Stimulated activated CD8-positive, alpha-beta memory T cell treated with anti-CD3 and anti-CD28 coated beads, Interleukin-7, amount 100 ng/mL, for 4 hours (primary cell): ENCODE measurements at regions not wholly inside any gene's neighbourhood (a gene's known extent, or its start where the extent isn't known, plus 50 kb on each side); places are given as distances from the start of the nearest gene placed in this dataset.
"Not testable (repeated sequence)": the region's sequence is repeated elsewhere in the genome, so short reads cannot be mapped to it uniquely, and the experiment has no call there.

Experiments
- DNase-seq, 2 donors: peaks; one replicate each; pipeline ENCODE4 v3.0.0-alpha.2; 2020; ENCODE audit warnings: low read depth in 2 of 2

DNA sequence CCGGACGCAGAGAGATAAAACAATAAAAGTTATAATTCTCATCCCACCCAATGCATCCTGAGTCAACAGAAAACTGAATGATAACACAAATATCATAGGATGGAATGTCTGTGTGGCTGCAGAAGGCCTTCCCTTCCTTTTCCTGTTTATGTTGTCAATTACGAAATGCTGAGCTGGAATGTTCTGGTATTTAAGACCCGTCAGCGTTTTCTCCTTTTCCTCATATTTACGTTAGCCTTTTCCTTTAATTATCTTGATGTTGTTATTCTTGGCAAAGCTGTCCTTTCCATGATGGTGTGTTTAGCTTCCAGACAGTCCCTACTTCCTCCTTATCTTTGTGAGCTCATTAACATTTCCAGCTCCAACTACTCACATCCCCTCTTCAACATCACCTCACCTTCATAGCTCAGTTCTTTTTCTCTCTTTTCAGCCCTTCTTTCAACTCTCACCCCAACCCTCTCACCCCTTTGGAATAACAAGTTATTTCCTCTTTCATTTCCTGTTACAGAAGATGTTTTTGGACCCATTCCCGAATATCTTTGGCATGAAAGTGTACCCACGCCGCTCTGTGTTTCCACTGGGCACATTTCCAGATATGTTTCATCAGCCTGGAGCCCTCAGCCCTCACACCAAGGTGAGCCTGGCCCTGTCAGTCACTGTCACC is 221.6 kb downstream of the NR2F1-AS1 start:
- DNase-seq, result no peak

DNA sequence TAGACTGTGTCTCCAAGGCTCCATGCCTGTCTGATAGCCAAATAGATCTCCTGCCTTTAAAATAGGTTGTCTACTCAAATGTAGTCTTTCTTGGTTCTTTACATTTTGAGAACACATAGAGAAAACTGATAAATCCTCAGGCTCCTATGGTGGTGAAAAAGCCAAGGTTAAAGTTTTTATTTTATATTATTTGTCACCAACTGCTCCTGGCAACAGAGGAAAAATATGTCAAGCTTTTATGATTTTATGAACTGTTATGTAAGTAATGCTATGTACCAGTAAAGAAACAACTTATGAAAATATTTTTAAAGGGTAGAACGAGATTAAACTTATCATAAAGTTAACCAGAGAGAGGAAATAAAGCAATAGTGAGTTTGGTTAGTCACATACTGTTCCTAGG is 222.8 kb downstream of the NR2F1-AS1 start:
- DNase-seq, result no peak

DNA sequence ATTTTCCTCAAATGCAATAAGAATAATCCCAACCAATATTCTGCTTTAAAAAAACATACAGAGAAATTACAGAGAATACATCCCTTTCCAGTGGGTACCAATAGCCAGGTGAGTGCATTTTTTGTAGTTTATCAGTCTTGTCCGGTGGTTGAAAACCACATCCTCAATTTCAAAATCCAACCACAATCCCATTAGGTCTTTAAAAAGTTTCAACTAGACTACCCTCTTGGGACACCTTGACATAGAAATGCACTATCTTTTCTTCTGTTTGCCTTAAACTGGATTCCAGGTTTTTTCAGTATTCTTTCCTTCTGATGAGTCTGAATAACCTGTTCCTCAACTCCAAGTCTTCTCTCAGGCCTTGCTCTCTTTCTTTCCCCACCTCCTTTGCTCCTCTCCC is 223.3 kb downstream of the NR2F1-AS1 start:
- DNase-seq, result no peak

- DNase-seq, result no peak
These were observed 225.3 kb downstream of the NR2F1-AS1 start for GRCh38 chr5:93355691-93356090.

DNA sequence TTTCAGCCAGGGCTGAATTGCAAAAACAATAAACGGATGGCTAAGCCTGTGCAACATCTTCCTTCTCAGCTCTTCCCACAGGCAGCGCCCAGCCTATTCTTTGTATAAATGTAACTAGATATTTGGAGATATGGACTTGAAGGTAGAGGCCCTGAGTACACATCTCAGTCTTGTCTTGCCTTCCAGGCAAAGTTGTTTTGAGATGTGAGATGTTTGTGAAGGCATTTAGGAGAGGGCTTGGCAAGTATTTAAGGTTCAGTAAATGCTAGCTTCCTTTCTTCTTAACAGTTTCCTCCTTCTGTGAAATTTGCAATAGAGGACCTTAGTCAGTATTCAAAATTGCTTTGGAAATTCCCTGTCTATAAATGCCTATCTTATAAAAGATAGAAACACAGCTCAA is 228.8 kb downstream of the NR2F1-AS1 start:
- DNase-seq, result no peak

DNA sequence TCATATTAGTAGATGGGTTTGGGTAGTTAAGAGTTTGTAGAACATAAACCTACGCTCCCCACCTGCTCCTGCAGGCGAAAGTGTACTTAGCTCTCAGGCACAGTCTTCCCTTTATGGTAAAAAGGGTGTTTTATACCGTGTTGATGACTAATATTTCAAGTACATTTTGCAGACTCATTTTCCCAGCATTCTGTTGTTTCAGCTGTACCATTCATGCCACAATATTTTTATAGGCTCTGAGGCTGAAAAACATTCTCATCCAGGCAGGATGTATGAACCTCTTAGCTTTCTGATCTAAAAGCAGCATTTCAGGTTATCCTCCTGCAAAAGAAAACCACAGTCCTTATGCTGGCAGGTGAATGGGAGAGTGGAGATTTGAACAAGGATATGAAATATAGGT is 231.4 kb downstream of the NR2F1-AS1 start:
- DNase-seq, result no peak

DNA sequence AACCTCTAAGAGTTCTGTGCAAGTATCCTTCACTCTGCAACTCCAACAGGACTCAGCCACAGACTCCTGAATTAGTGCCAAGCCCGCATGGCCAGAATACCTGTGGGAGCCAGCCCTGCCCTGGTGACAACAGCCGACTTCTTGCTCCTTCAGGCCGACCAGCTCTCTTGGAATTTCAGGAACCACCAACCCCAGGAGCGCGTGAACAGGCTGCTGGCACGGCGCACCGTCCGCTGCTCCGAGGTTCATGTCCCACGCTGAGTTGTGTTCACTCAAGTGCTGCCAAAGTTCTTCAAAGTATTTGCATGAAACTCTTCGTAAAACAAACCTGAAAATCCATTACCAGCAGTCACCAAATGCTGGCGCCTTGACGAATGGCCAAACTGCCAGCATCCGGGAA is 232.8 kb downstream of the NR2F1-AS1 start:
- no peak for DNase-seq

GRCh38 chr5:93346850-93347249 is 234.2 kb downstream of the NR2F1-AS1 start:
- not testable (repeated sequence) for DNase-seq

DNA sequence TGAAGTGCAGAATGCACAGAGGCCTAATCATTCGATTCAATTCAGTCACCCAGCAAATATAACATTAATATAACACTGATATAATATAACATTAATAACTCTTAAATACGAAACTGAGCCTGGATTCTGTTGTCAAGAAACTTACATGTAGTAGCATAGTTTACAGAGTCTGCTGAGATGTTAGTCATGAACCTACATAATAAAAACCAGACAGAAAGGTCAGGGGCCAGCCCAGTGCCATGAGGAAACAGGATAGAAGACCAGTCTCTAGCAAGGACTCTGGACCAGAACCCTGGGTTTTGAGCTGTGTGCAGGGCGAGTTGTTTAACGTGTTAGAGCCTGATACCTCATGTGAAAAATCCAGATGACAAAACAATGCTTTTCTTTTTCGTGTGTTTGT is 234.7 kb downstream of the NR2F1-AS1 start:
- DNase-seq, result no peak

DNA sequence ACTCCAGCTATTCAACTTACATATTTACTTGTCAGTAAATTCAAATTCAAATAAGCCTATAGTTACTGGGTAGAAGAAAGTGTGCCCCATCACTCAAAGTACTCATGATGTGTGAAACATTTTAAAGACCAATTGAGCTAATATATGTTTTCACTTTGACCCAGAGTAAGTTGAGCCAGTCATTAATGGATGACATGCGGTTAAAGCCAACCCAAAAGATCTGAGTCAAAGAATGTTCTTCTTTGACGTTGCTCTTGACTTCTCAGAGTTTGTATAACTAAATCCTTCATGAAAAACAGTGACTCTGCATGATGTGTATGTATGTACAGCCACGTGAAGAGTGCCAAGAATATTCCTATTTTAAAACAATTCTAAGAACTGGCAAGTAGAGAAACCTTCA is 237.4 kb downstream of the NR2F1-AS1 start:
- no peak for DNase-seq

DNA sequence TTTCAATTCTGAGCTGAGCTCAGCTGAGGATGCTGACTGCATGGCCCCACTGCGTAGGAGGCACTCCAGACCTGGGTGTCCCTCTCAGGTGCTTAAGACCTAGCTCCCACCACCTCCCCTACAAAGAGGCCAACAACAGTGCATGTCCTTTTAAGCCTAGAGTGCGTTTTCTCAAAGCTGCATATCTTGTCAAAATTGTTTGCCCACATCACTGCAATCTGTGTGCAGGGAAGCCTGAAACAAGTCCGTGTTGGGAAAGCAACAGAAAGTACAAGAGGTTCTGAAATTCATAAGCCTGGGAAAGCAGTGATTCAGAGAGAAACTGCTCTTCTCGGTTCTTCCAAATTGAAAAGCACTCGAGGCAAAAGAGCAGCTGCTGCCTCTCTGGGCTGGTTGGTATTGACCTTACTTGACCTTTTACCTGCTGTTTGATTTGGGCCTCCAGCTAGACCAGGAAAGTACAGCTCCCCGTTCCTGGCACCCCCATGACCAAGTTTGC is 238.4 kb downstream of the NR2F1-AS1 start:
- DNase-seq, result no peak

DNA sequence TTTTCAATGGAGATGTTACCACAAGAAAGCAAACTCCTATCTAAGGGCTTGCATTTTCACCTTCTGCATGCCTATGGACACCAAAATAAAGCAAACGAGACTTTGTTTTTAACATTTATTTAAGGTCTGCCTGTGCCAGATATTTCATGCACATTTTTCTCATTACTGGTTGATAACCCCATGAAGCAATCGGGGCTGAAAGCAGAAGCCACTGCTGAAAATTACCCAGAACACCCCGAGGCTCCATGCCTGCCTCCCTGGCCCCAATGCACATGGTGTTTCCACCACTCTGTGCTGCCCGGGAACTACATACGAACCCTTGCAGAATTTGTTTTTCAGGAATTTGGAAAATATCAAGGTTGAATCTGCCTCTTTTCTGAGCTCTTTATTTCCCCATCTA is 240.1 kb downstream of the NR2F1-AS1 start:
- DNase-seq, result no peak

DNA sequence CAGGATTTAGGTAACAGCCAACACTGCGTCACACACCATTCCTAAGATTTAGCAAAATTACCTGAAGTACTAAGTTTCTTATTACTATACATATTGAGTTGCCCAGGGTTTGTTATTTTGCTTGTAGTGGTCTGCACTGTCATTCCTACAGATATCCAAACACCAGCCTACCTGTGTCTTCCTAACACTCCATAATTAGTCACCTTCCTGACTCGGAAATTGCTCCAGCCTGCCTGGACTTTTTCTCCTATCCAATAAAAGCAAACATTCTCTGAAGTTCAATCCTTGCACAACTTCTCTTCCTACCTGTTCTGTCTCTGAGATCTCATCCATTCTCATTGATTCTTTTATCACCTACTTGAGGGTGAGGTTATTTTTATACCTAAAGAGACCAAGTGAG is 243.9 kb downstream of the NR2F1-AS1 start:
- DNase-seq, result no peak

GRCh38 chr5:93336330-93337110 is 244.5 kb downstream of the NR2F1-AS1 start:
- no peak for DNase-seq

DNA sequence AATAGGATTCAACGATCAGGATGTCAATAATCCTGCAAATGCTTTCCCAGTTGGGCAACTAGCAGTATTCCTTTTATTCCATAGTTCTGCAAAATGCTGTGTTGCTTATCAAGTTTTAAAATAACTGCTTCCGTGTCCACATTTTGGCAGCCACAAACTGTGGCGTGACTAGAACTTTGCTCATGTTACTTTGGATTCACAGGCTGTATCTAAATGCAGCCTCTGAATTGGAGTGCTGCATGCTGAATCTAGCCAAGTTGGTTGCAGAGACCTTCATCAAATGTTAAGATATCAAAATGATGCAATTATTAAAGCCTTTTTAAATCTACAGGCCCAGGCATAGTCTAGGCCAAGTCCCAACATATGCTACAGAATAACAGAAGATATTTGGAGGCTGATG is 249.2 kb downstream of the NR2F1-AS1 start:
- DNase-seq, result no peak

GRCh38 chr5:93331241-93331640 is 249.8 kb downstream of the NR2F1-AS1 start:
- no peak for DNase-seq

GRCh38 chr5:93330506-93330905 is 250.5 kb downstream of the NR2F1-AS1 start:
- no peak for DNase-seq

DNA sequence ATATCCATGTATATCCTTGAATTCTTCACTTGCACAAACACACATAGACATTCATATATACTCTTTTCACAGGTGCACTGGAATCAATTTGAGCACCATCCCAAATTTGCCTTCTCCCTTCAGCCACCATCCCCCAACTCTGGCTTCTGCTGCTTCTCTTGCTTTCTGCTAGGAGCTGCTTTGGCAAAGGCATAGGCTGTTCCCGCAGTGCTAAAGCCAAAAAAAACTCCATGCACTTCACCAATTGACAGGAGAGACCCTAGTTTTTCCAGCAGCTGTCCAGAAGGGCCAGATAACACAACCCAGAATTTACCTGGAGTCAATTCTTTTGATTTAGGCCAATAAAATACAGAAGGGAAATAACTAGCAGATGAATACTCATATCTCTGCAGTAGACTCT is 251.3 kb downstream of the NR2F1-AS1 start:
- no peak for DNase-seq

DNA sequence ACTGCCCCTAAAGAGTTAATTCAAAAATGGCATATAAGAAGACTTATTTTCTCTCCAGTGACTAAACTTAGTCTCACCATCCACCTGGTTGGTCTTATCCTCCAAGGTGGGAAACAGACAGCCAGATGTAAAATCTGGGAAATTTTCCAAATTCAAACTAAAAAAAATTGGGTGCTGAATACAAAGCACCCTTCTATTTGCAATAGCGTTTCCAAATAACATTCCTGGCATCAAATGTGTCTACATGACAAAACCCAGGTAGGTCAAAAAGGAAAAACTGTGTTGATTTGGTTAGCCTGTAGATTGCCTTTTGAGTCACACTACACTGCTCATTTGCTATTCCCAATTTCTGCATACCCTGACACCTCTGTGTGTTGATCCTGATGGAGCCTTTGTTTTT is 252.2 kb downstream of the NR2F1-AS1 start:
- no peak for DNase-seq

DNA sequence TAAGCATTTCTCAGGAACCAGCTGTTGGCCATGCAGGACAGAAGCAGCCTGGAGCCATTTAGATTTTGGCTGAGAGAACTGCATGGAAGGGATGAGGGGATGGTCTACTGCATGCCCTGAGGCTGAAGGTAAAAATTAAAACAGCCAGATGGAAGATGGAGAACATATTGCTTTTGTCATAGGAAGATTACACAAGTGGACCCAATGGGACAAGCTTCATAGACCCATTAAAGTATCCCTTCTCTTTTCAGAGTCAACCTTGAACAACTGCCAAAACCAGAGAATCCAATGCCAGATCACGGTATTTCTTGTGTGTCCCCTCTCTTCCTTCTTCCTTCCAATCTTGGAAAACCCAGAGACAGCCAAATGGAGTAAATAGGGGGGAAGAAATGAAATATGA is 253.4 kb downstream of the NR2F1-AS1 start:
- no peak for DNase-seq

- DNase-seq, result no peak
These were observed 255.1 kb downstream of the NR2F1-AS1 start for GRCh38 chr5:93325946-93326345.

- DNase-seq, result no peak
These were observed 257.8 kb downstream of the NR2F1-AS1 start for GRCh38 chr5:93322974-93323860.
